ENCODE measurements at regions not wholly inside any gene's neighbourhood (a gene's known extent, or its start where the extent isn't known, plus 50 kb on each side); places are given as distances from the start of the nearest gene placed in this dataset.

DNA sequence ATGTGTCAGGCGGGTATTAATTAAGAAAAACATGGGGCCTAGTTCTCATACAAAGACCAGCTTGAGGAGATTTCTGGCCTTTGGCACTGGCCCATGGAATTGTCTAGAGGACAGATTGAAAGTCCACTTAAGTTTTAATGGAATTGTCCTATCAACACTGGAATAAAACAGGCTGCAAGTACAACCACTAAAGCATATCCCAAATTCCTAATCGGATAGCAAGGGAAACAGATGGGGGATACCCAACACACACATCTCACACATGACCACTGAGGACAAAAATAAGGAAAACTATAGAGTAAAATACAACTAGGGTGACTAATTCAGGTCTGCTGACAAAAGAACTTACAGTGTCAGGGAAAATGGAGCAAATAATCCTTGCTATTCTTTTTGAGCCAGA, 167.8 kb downstream of the GASK1B start:
- H3K4me3 ChIP-seq (ENCODE audit: low read depth, low read length): no peak overlapping the region
- TF ChIP-seq, protein P1, sequence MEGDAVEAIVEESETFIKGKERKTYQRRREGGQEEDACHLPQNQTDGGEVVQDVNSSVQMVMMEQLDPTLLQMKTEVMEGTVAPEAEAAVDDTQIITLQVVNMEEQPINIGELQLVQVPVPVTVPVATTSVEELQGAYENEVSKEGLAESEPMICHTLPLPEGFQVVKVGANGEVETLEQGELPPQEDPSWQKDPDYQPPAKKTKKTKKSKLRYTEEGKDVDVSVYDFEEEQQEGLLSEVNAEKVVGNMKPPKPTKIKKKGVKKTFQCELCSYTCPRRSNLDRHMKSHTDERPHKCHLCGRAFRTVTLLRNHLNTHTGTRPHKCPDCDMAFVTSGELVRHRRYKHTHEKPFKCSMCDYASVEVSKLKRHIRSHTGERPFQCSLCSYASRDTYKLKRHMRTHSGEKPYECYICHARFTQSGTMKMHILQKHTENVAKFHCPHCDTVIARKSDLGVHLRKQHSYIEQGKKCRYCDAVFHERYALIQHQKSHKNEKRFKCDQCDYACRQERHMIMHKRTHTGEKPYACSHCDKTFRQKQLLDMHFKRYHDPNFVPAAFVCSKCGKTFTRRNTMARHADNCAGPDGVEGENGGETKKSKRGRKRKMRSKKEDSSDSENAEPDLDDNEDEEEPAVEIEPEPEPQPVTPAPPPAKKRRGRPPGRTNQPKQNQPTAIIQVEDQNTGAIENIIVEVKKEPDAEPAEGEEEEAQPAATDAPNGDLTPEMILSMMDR (conservative IDR thresholded peaks at IDR 0.05; ENCODE audit: low read depth, low read length): no peak
- DNase-seq (ENCODE audit: low read depth): no peak

DNA sequence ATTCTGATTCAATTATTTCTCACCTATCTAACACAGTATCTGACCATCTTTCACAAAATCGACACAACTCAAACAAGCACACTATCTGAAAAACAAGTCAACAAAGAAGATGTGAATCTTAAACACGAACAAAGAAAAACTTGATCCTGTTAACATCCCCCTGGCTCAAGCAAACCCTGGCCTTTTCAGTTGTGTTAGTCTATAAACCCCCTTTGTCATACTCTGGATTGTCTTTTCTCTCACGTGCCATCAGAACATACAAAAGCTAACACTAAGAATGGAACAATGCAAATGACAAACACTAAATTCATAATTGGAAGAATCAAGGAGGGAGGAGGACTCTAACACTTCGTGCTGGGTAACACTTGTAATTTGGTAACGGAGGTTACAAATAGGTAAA, 168.7 kb downstream of the GASK1B start:
- H3K4me3 ChIP-seq (ENCODE audit: low read depth, low read length): no peak overlapping the region
- TF ChIP-seq, protein P1 (conservative IDR thresholded peaks at IDR 0.05; ENCODE audit: low read depth, low read length): no peak
- no peak for DNase-seq (ENCODE audit: low read depth)

- no peak overlapping the region for H3K4me3 ChIP-seq (ENCODE audit: low read depth, low read length)
- DNase-seq (ENCODE audit: low read depth): peak; percentile 74
- TF ChIP-seq, protein P1 (conservative IDR thresholded peaks at IDR 0.05; ENCODE audit: low read depth, low read length): no peak
Observed at GRCh38 chr4:158003212-158003611, 169.6 kb downstream of the GASK1B start.

DNA sequence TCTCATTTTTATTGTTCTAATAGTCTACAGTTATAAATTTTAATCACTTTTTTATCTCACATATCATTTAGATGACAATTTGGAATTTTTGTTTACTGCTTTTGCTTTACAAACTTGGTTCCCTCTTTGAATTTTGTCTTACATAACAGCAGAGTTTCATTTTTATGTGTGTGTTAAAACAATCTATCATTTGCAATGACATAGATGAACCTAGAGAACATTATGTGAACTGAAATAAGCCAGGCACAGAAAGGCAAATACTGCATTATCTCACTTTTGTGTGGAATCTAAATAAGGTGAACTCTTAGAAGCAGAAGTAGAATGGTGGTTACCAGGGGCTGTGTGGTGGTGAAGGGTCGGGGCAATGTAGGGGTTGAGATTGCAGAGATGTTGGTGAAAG, 170.7 kb downstream of the GASK1B start:
- DNase-seq (ENCODE audit: low read depth): no peak
- no peak overlapping the region for H3K4me3 ChIP-seq (ENCODE audit: low read depth, low read length)
- TF ChIP-seq, protein P1 (conservative IDR thresholded peaks at IDR 0.05; ENCODE audit: low read depth, low read length): no peak

DNA sequence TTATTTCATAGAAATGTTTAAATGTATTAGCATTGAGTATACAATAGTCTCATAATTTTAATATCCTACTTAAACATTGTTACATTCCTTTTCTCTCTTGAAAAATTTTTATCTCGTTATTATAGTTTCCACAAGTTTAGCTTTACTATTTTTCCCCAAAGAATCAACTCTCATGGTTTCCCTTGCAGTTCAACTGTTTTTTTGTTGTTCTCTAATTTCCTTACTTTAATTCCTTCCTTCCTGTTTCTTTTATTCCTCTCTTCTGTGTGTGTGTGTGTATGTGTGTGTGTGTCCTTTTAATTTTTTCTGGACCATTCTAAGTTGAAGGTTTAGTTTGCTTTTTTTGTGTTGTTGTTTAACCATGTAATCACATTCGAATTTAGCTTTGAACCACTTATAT, 171.1 kb downstream of the GASK1B start:
- DNase-seq (ENCODE audit: low read depth): no peak
- H3K4me3 ChIP-seq (ENCODE audit: low read depth, low read length): no peak overlapping the region
- TF ChIP-seq, protein P1 (conservative IDR thresholded peaks at IDR 0.05; ENCODE audit: low read depth, low read length): no peak

DNA sequence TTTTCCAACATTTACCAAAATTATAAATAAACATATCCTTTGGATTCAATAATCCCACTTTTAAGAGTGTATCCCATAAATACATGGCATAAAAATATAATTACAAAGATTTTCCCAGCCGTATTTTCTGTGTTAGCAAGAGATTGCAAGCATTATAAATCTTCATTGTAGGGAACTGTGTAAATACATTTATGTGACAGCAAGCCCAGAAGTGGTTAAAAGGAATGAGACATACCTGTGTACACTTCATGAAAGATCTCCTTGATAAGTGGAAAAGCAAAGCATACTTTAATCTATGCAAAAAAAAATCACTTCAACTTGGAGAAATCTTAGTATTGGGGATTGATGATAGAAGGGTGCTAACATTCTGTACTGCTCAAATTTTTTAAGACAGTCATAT, 173.1 kb downstream of the GASK1B start:
- TF ChIP-seq, protein P1 (conservative IDR thresholded peaks at IDR 0.05; ENCODE audit: low read depth, low read length): no peak
- no peak for DNase-seq (ENCODE audit: low read depth)
- H3K4me3 ChIP-seq (ENCODE audit: low read depth, low read length): no peak overlapping the region

DNA sequence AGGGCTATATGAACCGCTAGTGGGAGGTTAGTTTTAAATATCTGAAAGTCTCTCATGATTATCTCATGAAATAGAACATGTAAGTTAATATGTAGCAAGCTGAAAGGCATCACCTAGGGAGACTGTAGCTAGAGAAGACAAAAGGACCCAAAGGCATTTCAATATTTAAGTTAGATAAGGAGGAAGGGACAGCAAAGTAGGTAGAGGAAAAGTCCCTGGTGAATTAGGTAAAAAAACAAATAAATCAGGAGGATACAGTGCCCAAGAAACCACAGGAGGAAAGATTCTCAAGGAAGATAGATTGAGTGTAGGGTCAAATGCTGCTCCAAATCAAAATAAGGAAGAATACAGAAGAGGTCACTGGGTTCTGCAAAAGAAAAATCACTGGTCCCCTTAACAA, 175.5 kb downstream of the GASK1B start:
- no peak overlapping the region for H3K4me3 ChIP-seq (ENCODE audit: low read depth, low read length)
- TF ChIP-seq, protein P1 (conservative IDR thresholded peaks at IDR 0.05; ENCODE audit: low read depth, low read length): no peak
- no peak for DNase-seq (ENCODE audit: low read depth)
